HG03342 (cell line): ENCODE measurements at regions not wholly inside any gene's neighbourhood (a gene's known extent, or its start where the extent isn't known, plus 50 kb on each side); places are given as distances from the start of the nearest gene placed in this dataset.
"Not testable (repeated sequence)": the region's sequence is repeated elsewhere in the genome, so short reads cannot be mapped to it uniquely, and the experiment has no call there.

Experiments used
- ATAC-seq: cut with Tn5 transposase; IDR thresholded peaks from one replicate; pipeline ENCODE4 v1.9.1; 2021; ENCODE audit warnings: mild to moderate bottlenecking, moderate library complexity; ENCODE audit not compliant: unreplicated experiment

DNA sequence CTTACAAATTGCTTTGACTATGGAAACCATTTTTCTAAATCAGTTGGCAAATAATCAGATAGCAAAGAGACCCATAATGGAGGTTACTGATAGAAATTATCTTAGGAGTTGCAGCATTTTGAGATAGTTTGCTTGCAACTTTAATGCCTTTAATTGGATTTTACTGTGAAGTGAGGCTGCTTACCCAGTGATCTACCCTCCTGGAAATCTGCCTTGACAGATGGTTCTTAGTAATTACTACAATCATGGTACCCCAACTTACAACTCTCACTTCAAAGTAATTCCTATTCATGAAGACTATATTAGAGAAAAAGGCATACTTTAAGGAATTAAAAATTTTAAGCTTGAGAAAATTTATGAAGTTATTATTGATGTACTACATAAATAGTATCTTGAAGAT, 1288.6 kb upstream of the CDH2 start:
- ATAC-seq = no peak

DNA sequence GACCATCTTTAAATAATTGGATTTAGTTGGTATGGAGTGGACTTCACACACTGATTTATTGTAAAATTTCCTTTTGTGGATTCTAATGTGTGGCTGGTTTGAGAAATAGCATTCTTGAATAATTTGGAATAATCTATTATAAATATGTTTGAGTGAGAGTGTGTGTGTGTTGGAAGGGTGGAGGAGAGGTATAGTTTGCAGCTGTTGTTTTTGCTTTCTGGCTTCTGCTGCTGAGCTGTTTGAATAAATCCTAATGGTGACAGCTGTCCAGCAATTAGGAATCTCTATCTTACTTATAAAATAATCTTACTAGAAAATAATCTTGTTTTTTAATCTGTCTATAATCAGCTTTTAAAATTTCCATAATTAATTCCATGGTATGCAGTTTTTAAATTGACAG, 1283.0 kb upstream of the CDH2 start:
- ATAC-seq = no peak

DNA sequence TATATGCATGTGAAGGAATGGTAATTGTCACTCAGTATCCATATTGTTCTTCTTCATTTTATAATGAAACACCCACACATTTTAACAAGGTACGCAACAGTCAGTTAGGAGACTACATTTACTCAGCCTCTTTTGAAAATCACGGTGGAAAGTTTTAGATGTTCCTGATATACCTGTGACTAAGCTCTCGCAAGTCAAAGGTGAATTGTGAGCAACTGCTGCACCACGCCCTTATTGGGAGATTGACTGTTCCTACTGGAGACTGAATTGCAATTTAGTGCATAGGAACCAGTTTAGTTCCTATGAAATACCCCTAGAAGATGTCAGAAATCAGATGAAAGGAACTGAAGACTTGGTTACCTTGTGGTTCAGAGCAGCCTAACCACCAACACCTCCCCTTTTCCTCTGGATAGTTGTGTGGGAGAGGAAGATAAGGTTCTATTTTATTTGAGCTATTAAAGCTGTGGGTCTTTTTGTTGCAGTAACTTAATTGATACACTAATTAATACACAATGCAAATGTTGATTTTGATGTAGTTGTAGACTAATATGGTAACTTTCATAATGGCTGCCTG, 1280.5 kb upstream of the CDH2 start:
- ATAC-seq = no peak

DNA sequence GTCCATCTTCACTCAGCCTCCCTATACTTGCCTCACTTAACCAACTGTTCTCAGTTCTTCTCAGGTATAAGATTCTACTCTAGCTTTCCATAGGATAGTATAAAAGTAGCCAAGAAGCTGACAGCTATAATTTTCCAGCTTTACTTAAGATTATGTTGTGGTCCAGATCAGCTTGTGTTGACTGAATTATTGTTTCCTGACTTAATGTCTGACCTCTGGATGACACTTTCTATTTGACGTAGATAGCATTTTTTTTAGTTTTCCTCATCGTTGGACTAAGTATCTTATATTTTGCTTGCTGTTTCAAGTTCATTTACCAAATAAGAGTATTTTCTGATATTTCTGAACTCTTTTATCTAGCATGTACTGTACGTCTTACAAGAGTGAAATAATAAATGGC, 1272.5 kb upstream of the CDH2 start:
- ATAC-seq = no peak

DNA sequence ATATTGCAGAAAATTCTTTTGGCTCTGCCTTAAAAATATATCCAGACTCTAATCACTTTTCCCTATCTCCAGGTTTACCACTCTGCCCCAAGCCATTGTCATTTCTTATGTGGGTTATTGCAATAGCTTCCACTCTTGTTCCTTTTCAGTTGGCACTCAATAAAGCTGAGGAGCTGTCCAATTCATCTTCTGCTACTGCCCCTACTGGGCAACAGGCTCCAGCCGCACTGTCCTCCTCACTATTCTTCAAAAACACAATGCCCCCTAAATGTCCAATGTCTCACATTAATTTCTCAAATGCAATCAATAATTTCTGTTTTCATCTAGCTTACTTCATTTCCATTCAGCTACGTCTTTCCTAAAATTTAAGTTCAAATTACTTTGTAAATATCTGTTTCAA, 1262.5 kb upstream of the CDH2 start:
- ATAC-seq = no peak

DNA sequence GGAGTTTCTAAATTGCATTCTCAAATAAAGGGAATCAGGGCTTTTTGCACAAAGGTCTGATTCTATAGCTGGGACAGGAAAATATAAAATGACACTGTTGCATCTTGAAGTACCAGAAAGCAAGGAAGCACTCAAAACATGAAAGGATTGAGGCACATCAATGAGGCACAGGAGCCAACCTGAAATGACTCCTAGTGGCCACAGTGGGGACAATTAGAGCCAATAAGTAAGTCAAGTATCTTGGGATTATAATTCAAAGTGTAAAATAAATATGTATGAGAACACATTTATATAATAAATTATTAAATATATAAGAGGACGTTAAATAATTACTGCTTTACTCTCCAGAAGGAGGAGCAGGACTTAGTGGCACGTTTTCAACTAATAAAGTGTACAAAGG, 1259.5 kb upstream of the CDH2 start:
- ATAC-seq = no peak

DNA sequence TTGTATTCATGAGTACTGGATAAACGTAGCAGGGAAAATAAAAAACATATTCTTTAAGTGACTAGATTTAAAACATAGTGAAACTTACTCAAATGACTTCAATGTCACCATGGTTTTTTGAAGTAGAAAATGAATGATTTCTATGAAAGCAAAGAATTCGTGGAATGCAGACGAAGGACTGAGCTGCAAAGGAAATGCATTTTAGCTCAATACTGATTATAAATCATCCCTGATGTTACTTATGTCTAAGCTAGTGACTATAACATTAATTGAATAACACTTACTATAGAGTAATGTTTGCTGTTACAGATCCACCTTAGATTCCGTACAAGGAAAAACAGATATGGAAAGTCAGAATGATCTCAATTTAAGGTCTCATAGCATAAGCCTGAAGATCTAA, 1257.7 kb upstream of the CDH2 start:
- no peak for ATAC-seq

DNA sequence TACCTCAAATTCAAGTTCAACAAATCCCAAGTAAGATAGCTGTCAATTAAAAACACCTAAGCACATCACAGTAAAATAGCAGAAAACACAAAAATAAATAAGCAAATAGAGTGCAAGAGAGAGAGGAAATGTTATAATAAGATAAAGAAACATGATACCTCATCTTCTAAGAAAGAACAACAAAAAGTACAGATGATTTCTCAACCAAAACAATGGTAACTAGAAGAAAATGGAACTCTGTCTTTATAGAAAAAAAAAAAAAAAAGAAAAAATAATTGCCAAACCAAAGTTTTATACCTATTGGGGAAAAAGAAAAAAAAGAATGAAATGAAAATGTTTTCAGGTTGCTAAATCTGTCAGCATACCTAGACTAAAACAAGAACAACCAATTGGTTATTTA, 1253.5 kb upstream of the CDH2 start:
- ATAC-seq = no peak

DNA sequence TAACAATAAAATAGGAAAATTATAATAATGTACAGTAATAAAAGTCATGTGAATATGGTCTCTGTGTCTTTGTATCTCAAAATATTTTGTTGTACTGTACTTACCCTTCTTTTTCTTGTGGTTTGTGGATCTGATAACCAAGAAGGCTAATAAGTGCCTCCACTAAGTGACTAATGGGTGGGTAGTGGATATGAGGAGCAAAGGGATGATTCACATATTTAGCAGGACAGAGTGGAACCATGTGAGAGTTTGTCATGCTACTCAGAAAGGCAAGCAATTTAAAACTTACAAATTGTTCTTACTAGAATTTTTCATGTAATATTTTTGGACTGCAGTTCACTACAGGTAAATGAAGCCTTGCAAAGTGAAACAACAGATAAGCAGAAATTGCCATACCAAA, 1241.2 kb upstream of the CDH2 start:
- no peak for ATAC-seq

DNA sequence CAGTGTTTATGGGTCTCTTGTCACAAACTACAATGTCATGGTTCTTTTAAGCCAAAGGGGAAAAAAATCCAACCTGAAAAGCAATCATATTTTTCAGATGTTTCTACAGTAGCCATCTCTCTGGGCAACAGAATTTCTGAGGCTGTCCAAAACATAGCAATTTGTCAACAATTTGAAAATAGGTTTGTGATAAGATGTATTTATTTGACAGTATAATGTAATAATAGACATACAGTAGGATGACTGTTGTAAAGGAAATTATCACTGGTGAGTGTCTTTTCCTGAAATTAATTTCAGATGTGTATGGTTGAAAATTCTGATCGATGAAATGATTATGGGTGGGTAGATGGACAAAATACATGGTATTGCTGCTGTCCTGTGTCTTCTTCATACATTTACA, 1230.1 kb upstream of the CDH2 start:
- no peak for ATAC-seq

DNA sequence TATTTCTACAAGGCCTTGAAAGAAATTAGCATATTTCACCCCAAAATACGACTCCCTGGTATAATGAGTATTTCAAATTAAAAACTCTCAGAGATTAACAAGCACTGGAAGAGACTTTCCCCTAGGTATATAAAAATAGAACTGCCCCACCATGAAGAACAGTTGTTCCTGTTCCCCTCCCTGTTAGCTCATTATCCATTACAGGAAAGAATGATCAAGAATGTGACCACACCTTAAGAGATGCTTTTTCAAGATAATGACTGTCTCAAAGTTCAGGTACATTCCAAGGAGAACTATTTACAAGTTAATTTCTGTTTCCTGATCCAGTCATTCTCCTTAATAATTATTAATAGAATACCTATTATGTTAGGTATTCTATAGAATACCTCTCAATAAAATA, 1220.6 kb upstream of the CDH2 start:
- no peak for ATAC-seq

DNA sequence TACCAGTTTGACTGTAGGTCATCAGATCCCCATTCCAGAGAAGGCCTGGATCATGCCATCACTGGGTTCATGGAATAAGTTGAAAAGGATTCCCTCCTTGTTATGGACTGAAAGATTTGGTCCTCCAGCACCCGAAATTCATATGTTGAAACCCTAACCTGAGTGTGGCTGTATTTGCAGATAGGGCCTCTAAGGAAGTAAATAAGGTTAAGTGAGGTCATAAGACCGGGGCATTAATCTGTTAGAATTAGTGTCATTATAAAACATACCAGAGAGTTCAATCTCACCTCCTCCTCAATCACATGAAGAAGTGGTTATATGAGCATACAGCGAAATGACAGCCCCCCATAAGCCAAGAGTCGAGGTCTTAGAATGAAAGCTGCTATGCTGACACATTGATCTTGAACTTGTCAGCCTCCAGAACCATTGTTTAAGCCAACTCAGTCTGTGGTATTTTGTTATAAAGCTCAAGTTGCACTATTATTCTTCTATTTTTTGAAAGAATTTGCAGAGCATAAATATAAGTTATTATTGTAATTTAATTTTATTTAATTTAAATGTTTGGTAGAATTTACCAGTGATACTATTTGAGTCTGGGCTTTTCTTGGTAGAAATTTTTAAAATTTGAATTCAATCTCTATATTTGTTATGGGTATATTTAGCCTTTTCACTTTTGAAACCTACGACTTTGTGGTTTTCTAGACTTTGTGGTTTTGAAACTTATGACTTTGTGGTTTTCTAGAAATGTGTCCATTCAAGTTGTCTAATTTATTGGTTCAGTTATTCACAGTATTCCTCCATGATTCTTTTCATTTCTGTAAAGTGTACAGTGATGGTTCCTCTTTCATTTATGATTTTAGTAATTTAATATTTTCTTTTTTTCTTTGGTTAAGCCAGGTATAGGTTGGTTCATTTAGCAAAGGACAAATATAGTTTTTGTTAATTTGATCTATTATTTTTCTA, 1206.7 kb upstream of the CDH2 start:
- no peak for ATAC-seq

DNA sequence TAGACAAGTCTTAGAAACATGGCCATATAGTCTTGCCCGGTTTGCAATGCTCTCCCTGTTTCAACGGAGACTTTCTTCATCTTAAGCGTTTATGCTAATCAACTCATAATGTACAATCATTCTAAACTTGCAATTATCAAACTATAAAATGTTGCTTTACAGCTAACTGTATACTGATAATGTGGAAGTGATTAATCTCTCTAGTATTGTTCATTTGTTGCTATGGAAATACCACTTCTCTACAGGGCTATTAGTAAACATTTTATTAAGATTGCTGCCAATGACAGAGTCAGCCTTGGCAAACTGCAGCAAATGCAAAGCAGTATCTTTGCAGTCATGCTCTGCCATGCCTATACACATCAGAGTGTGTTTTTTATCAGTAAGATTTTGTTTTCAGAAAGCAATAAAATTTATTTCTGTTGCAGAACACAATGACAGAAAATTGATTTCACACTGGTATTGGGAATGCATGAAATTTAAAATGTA, 1201.8 kb upstream of the CDH2 start:
- no peak for ATAC-seq

DNA sequence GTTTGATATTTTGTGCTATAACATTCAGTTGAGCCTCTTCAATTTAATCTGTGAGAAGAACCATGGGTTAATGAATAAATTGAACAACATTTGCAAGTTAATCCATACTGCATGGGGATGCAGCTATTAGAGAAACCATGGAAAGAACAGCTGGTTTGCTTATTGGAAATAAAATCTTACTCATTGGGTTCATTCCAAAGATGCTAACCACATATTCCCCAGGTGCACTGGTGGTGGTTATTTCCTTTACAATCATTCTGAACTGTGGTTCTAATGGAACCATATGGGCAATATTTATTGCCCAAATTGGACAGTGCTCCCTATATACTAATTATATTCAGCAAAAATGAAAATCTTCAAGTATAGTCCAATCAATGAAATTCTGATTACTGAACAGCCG, 1200.4 kb upstream of the CDH2 start:
- no peak for ATAC-seq

DNA sequence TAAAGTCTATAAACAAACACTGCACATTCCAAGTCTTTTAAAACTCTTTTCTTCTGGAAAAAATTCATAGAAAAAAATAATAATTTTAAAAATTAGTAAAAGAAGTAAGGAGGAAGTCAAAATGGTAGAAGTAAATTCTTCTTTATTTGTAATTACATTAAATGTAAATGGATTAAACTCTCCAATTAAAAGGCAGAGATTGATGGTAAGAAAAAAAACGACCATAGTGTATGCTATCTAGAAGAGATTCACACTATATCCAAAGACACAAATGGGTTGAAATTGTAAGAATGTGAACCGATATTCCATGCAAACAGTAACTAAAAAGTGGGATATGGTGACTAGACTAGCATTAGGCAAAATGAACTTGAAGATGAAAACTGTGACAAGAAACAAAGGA, 1196.1 kb upstream of the CDH2 start:
- no peak for ATAC-seq

DNA sequence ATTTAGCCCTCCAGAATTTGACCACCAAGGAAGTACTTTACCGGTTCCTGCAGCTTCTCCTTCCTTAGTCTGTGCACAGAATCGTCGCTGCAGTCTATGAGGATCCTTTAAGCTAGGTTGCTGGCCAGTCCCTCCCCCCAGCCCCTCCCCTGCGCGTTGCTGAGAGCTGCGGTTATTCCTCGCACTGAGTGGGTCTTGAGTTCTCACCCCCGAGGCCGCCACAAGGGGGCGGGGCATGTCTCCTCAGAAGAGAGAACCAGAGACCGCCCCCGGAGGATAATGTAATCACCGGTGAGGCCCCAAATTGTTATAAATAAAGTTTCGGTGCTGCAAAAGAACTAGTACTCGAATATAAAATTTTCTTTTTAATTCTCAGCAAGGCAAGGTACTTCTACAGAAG, 1184.9 kb upstream of the CDH2 start:
- ATAC-seq = no peak

DNA sequence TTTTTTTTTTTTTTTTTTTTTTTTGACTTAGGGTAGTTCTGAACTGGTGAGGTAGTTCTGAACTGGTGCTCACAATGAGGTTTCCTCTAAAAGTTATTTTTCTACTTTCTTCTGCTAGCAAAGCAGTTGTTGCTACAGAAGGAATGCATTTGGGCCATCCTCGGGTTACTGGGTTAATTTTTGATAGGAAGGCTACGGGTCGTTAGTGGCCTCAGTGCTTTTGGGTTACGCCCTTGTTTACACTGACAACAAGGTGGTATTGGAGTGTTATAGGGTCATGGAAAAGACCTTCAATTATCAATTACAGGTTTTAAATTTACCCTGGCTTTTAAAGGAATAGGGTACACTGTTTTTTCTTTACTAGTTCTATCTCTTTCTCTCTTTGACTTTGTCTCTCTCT, 1183.7 kb upstream of the CDH2 start:
- not testable (repeated sequence) for ATAC-seq

DNA sequence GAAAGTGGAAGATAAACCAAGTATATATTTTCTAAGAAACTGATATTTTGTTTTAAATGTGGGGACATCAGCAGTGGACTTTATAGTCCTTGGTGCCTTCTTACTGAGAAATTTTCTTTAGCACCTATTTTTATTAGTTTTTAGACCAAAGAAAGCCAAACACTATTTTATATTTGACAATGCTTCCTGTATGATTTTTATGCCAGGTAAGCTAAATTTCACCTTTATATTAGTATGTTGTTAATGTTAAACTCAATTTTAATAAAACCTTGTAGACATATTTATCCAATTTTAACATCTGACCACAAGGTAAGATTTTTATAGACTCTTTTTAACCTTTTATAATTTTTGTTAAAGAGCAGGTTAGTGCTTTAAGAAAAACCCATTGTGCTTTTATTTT, 1182.3 kb upstream of the CDH2 start:
- ATAC-seq = not testable (repeated sequence)

DNA sequence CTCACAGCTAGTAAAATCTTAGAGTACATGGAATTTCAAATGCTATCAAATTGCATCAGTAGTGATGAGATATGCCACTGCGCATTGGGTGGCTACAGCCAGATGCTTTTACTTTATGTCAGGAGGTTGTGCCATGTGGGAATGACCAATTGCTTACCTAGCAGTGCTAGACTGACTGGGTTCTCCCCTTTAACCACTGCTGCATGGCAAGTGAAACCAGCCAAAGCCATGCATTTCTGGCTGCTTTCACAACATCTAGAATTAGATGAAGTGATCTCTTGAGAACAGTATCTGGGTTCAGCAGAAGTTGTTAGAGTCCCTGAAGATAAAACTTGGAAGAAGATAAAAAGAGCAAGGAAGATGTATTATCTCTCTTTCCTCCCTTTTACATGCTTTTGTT, 1174.2 kb upstream of the CDH2 start:
- no peak for ATAC-seq

DNA sequence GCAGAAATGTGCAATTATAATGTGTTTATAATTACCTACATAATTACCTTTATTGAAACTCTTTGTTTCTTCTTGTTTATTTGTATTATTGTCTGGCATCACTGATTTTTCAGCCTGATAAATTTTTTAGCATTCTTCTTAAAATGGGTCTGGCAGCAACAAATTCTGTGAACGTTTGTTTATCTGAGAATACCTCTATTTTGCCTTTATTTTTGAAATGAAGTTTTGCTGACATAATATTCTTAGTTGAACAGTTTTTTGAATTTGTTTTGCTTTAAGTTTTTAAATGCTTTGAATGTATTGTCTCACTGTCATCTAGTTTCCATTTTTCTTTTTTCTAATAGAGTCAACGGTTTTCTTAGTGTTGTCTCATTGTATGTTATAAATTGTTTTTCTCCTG, 1152.0 kb upstream of the CDH2 start:
- no peak for ATAC-seq

DNA sequence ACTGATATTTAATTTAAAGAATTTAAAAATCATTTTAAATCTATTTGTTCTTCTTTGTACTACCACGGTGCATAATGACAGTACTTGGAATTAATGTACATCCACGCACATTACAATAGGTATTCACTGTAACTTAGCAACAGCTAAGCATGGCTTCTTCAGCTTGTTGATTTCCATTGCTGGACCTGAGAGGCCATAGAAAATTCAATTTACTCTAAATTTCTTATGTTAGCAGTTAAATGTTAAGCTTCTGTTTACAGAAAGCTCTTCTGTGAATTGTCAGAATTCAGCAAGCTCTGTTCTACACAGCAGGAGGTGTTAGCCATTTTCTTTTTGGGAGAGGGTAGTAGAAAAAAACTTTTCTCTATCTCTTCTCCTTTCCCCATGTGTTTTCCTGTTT, 1149.3 kb upstream of the CDH2 start:
- no peak for ATAC-seq

DNA sequence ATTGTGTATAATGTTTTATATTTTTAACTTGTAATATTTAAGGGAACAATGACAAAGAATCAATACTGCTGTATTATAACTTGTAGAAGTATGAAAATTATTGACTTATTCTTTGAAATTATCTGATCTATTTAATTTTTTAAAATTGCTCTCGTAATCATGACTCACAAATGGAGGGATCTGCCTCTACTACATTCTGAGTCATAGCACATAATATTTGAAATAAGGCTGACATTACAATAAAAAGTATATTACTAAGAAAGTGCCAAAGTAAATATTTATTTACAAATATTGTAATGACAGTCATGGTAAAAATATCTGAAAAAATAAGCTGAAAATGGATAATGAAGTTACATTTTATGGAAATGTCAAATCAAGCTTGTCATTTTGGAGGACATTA, 1144.6 kb upstream of the CDH2 start:
- no peak for ATAC-seq
